ENCODE measurements at regions not wholly inside any gene's neighbourhood (a gene's known extent, or its start where the extent isn't known, plus 50 kb on each side); places are given as distances from the start of the nearest gene placed in this dataset.
A peak's percentile ranks its signal among the peaks of the same experiment; 100 is the strongest.

DNA sequence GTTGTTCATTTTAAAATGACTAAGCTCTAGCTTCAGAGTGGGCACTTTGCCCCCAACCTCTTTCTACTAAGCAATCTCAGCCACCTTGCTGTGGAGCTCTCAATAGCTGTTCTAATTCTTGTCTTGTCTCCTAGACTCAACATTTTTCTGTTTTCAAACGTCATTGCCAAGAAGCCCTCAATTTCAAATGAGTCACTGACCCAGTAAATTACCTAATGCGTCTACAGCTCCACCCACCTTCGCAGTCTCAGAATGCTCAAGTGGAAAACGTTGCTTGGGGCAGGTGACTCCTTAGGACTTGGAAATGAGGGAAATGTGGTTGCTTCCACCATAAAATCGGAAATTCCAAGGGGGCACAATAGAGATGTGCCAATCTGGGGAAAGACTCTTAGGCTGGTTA is 59.0 kb downstream of the ING2 start:
- intact Hi-C loops (cut with micrococcal nuclease): no loop called here
- no peak for ATAC-seq
- no peak for DNase-seq

DNA sequence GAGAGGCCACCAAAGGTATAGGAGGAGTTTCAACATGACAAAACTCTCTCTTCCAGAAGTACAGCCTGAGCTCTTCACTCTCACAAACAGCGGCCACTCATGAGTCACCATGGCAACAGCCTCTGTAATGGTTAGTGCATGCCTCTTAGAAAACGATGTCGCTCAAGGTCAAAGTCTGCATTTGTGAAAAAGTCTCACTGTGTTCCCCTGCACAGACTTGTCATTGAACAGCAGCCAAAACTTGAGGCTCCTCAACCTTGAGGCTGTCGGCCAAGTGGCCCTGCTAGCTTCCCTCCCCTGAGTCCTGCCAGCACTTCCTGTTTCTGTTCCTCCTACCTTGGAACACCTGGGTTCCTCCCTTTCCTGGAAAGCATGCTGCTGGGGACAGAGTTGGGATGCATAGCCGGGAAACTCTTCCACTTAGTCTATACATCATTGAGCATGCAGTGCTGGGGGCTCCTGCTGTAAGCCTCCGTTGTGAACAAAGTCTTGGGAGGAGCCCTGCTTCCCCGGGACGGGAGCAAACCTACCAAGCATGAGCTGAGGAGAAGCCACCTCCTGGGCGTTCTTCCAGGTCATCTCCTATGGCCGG is 66.6 kb downstream of the ING2 start:
- DNase-seq (peak; percentile 42), ATAC-seq (peak; percentile 90)
- intact Hi-C loops (cut with micrococcal nuclease): no loop called here

DNA sequence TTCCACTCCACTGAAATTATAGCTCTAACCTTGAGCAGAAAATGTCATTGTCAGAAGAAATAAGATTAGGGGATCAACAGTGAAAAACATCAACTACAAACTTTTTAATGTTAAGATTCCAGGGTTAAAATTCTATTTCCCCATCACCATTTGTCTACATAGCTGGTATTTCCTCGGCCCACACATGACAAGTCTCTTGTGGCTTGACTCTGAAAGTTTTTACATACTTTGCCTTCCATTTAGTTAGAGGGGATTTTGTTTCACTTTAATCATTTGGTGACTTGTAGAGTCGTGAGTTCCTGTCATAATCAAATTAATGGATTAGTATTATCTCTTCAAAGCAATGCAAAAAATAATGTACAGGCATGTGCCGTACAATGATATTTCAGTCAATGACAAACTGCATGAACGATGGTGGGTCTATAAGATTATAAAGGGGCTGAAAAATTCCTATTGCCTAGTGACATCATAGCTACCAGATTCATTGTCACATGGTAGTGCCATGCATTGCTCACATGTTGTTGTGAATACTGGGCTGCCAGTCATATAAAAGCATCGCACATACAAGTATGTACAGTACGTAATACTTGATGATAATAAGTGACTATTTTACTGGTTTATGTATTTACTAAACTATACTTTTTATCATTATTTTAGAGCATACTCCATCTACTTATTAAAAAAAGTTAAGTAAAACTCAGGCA is 72.0 kb downstream of the ING2 start:
- intact Hi-C loops (cut with micrococcal nuclease): no loop called here
- DNase-seq: no peak
- no peak for ATAC-seq

DNA sequence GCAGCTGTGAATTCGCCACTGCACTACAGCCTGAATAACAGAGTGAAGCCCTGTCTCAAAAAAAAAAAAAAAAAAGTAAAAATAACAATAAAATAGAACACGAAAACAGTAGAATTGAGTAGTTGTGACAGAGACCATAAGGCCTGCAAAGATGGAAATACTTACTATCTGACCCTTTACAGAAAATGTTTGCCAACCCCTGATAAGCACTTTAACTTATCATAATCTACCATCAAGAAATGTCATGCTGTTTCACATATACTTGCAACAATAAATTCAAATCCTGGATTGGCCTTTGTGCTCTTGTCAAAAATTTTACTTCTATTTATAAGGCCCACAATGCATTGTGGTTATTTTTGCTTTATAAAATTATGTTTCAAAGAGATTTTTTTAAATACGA is 75.5 kb downstream of the ING2 start:
- no peak for ATAC-seq
- intact Hi-C loops (cut with micrococcal nuclease): no loop called here
- DNase-seq: no peak

DNA sequence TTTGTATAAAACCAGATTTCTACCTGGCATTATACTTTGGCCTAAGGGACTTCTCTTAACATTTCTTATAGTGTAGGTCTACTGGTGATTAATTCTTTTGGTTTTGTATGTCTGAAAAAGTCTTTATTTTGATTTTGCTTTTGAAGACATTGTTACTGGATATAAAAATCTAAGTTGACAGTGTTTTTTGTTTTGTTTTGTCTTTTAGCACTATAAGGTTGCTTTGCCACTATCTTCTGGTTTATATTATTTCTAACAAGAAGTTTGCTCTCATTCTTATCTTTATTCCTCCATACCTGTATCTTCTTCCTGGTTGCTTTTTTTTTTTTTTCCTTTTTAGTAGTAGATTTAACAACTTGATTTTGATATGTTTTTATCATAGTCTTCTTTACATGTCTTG is 76.0 kb downstream of the ING2 start:
- intact Hi-C loops (cut with micrococcal nuclease): no loop called here
- no peak for ATAC-seq
- DNase-seq: no peak

DNA sequence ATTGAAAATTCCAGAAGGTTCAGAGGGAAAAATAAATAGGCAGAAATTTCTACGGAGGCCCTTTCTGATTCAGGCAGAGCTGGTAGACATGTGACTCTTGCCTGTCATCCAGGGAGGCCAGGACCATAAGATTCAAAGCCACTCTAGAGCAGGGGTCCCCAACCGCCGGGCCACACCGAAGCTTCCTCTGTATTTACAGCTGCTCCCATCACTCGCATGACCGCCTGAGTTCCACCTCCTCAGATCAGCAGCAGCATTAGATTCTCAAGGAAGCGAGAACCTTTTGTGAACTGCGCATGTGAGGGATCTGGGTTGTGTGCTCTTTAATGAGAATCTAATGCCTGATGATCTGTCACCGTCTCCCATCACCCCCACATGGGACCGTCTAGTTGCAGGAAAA is 72.2 kb downstream of the RWDD4 start:
- intact Hi-C loops (cut with micrococcal nuclease): no loop called here
- ATAC-seq: no peak
- DNase-seq: no peak

DNA sequence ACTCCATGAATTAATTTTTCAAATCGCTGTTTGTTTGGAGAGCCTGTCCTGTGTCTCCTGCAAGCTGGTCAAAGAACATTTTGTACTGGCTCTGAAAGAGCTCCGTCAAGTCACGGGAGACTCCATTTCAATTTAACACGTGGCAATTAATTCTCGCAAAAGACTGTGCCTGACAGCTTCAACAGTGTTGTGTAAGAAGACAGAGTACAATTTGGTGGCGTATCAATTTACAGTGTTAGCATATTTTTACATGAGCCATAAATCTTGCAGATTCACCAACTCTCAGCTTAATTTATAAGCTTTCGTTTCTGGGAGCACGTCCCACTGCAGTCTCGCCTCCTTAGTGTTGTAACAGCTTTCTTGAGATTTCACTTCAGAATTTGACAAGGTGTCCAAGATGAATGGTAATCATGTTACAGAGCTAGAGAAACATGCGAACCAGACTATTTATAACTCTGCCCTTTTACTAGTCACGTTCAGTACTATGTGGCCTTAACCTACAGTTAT is 70.8 kb downstream of the RWDD4 start:
- ATAC-seq (peak; percentile 83), DNase-seq (no peak)
- intact Hi-C loops (cut with micrococcal nuclease): no loop called here

DNA sequence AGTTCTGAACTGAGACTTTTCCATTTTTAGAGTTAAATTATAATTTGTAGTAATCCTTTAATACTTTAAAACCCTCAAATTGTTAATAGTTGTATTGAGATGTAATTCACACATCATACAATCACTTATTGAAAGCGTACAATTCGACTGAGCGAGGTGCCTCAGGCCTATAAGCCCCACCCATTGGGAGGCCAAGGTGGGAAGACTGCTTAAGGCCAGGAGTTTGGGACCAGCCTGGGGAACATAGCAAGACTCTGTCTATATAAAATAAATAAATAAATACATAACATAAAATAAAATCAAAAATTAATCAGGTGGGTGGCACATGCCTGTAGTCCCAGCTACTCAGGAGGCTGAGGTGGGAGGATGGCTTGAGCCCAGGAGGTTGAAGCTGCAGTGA is 70.3 kb downstream of the RWDD4 start:
- ATAC-seq (no peak), DNase-seq (no peak)
- intact Hi-C loops (cut with micrococcal nuclease): no loop called here

DNA sequence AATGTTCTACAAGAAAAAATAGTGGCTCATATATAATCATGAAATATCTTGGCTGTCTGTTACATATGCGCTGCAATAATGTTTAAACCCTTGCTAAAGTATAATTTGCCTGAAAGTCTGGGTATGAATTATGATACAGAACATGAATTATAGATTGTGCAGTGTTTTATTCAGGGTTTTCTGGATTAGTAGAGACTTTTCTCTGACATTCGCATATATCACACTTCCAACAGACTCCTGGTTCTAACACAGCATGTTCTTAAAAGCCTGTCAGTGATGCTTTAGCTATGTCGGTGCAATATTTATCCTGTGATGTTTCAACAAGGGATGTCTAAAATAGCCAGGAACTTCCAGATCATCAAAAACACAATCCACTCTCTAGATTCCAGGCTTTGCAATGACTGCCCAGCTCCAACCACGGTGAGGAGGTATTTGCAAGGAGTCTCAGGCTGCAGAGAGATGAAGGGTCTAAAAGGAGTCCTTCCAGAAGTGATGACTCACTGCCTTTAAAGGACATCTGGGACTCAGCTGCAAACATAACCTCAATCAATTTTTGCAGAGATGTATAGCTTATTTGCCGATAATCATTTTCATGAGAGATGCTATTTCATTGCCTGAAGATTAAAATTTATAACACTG is 69.4 kb downstream of the RWDD4 start:
- no peak for ATAC-seq
- DNase-seq: no peak
- intact Hi-C loops (cut with micrococcal nuclease): no loop called here
